Activated naive CD8-positive, alpha-beta T cell treated with anti-CD3 and anti-CD28 coated beads, Interleukin-2, amount 10 ng/mL, durations not matched to agents 7 days and 5 days (primary cell): ENCODE measurements at regions not wholly inside any gene's neighbourhood (a gene's known extent, or its start where the extent isn't known, plus 50 kb on each side); places are given as distances from the start of the nearest gene placed in this dataset.
A peak's percentile ranks its signal among the peaks of the same experiment; 100 is the strongest.
"Not testable (repeated sequence)": the region's sequence is repeated elsewhere in the genome, so short reads cannot be mapped to it uniquely, and the experiment has no call there.

Experiments
- ATAC-seq: fragments of 150-1000 bp; cut with Tn5 transposase; one replicate; pipeline ENCODE4 v1.10.0; 2021; ENCODE audit warnings: low read depth, moderate library complexity
- POLR2A ChIA-PET: fragments of 350-600 bp; sonication (Branson Sonifier 250); formaldehyde crosslinking; loops from one replicate; lab custom pipeline; 2021; ENCODE audit warnings: antibody characterized with exemption; lab: Charles Lee
- DNase-seq: peaks from one replicate; pipeline ENCODE4 v3.0.0; 2021
- H3K27ac Mint-ChIP-seq: one replicate; pipeline ENCODE4 v1.8.0; 2022; ENCODE audit warnings: mild to moderate bottlenecking, mixed read lengths
- H3K27me3 Mint-ChIP-seq: one replicate; pipeline ENCODE4 v1.8.0; 2022; ENCODE audit warnings: mild to moderate bottlenecking, moderate library complexity, mixed read lengths
- H3K36me3 Mint-ChIP-seq: one replicate; pipeline ENCODE4 v1.8.0; 2021; ENCODE audit warnings: mild to moderate bottlenecking, mixed read lengths
- H3K4me1 Mint-ChIP-seq: one replicate; pipeline ENCODE4 v1.8.0; 2021; ENCODE audit warnings: mixed read lengths
- H3K4me3 Mint-ChIP-seq: one replicate; pipeline ENCODE4 v1.8.0; 2022; ENCODE audit warnings: mild to moderate bottlenecking, moderate library complexity, mixed read lengths
- H3K9me3 Mint-ChIP-seq: one replicate; pipeline ENCODE4 v1.8.0; 2021; ENCODE audit warnings: mixed read lengths

- no peak overlapping the region for H3K4me3 Mint-ChIP-seq
- no peaks in the 10 kb centered on the region for H3K9me3 Mint-ChIP-seq
- H3K27ac Mint-ChIP-seq = no peak overlapping the region
- H3K36me3 Mint-ChIP-seq = no peaks in the 10 kb centered on the region
- H3K4me1 Mint-ChIP-seq = peaks cover 3% of the 10 kb centered on the region
- ATAC-seq (no peak), DNase-seq (no peak)
- POLR2A ChIA-PET = no interaction called here
- peaks cover 11% of the 10 kb centered on the region for H3K27me3 Mint-ChIP-seq
Observed at GRCh38 chr9:97786341-97786740, 66.7 kb upstream of the FOXE1 start.

- H3K9me3 Mint-ChIP-seq = no peaks in the 10 kb centered on the region
- no peak overlapping the region for H3K4me3 Mint-ChIP-seq
- DNase-seq = no peak
- H3K4me1 Mint-ChIP-seq = peaks cover 3% of the 10 kb centered on the region
- H3K36me3 Mint-ChIP-seq = no peaks in the 10 kb centered on the region
- POLR2A ChIA-PET = no interaction called here
- H3K27me3 Mint-ChIP-seq = peaks cover 11% of the 10 kb centered on the region
- H3K27ac Mint-ChIP-seq = no peak overlapping the region
- no peak for ATAC-seq
Observed at GRCh38 chr9:97787551-97787950, 65.5 kb upstream of the FOXE1 start.

GRCh38 chr9:97788763-97789663 lies 64.0 kb upstream of the FOXE1 start:
- POLR2A ChIA-PET = no interaction called here
- ATAC-seq = no peak
- no peak overlapping the region for H3K27ac Mint-ChIP-seq
- no peaks in the 10 kb centered on the region for H3K36me3 Mint-ChIP-seq
- H3K4me1 Mint-ChIP-seq = peaks cover 3% of the 10 kb centered on the region
- H3K4me3 Mint-ChIP-seq = no peak overlapping the region
- no peaks in the 10 kb centered on the region for H3K9me3 Mint-ChIP-seq
- peaks cover 8% of the 10 kb centered on the region for H3K27me3 Mint-ChIP-seq
- no peak for DNase-seq

- Mint-ChIP-seq H3K4me1 (peaks cover 3% of the 10 kb centered on the region), H3K4me3 (no peak overlapping the region), H3K36me3 (no peaks in the 10 kb centered on the region), H3K27ac (no peak overlapping the region), H3K27me3 (peaks cover 7% of the 10 kb centered on the region), H3K9me3 (no peaks in the 10 kb centered on the region)
- POLR2A ChIA-PET = no interaction called here
- DNase-seq = no peak
- ATAC-seq = no peak
Observed at GRCh38 chr9:97790542-97790941, 62.5 kb upstream of the FOXE1 start.

GRCh38 chr9:97791542-97791941 lies 61.5 kb upstream of the FOXE1 start:
- POLR2A ChIA-PET = no interaction called here

GRCh38 chr9:97793067-97793466 lies 60.0 kb upstream of the FOXE1 start:
- no peak for ATAC-seq
- POLR2A ChIA-PET = no interaction called here
- Mint-ChIP-seq H3K9me3 (no peaks in the 10 kb centered on the region), H3K27me3 (peaks cover 6% of the 10 kb centered on the region), H3K4me1 (peaks cover 3% of the 10 kb centered on the region), H3K36me3 (no peaks in the 10 kb centered on the region), H3K27ac (no peak overlapping the region), H3K4me3 (no peak overlapping the region)
- no peak for DNase-seq

More at GRCh38 chr9:97791542-97791941, 61.5 kb upstream of the FOXE1 start:
- no peak for DNase-seq
- Mint-ChIP-seq H3K36me3 (no peaks in the 10 kb centered on the region), H3K27me3 (peaks cover 6% of the 10 kb centered on the region), H3K27ac (no peak overlapping the region), H3K4me3 (no peak overlapping the region), H3K9me3 (no peaks in the 10 kb centered on the region), H3K4me1 (peaks cover 3% of the 10 kb centered on the region)
- ATAC-seq = no peak

- no peaks in the 10 kb centered on the region for H3K4me1 Mint-ChIP-seq
- DNase-seq = no peak
- no peaks in the 10 kb centered on the region for H3K36me3 Mint-ChIP-seq
- H3K27ac Mint-ChIP-seq = no peak overlapping the region
- peaks cover 3% of the 10 kb centered on the region for H3K27me3 Mint-ChIP-seq
- H3K9me3 Mint-ChIP-seq = no peaks in the 10 kb centered on the region
- ATAC-seq = no peak
- POLR2A ChIA-PET = no interaction called here
- no peak overlapping the region for H3K4me3 Mint-ChIP-seq
Observed at GRCh38 chr9:97794666-97795065, 58.4 kb upstream of the FOXE1 start.

- H3K27me3 Mint-ChIP-seq, H3K27ac Mint-ChIP-seq, H3K4me3 Mint-ChIP-seq, H3K36me3 Mint-ChIP-seq, H3K4me1 Mint-ChIP-seq, ATAC-seq, POLR2A ChIA-PET, H3K9me3 Mint-ChIP-seq, DNase-seq: not testable (repeated sequence)
Observed at GRCh38 chr9:97796176-97796575, 56.9 kb upstream of the FOXE1 start.

GRCh38 chr9:97801180-97801579 lies 51.8 kb upstream of the FOXE1 start:
- no peak for DNase-seq
- Mint-ChIP-seq H3K27ac (no peak overlapping the region), H3K4me3 (no peak overlapping the region), H3K27me3 (peaks cover 30% of the 10 kb centered on the region), H3K36me3 (no peaks in the 10 kb centered on the region), H3K9me3 (no peaks in the 10 kb centered on the region), H3K4me1 (no peaks in the 10 kb centered on the region)
- ATAC-seq = no peak
- POLR2A ChIA-PET = no interaction called here

- ATAC-seq (no peak), DNase-seq (no peak)
- H3K27me3 Mint-ChIP-seq = peaks cover 38% of the 10 kb centered on the region
- no peaks in the 10 kb centered on the region for H3K36me3 Mint-ChIP-seq
- no peaks in the 10 kb centered on the region for H3K9me3 Mint-ChIP-seq
- peak overlapping the region; percentile 20 for H3K4me3 Mint-ChIP-seq
- H3K27ac Mint-ChIP-seq = no peak overlapping the region
- POLR2A ChIA-PET = interaction anchor here (0.9 kb wide), 1 partner anchor 105 kb away, joined by 3 read pairs; the partner anchor contains the start of gene XPA
- no peaks in the 10 kb centered on the region for H3K4me1 Mint-ChIP-seq
Observed at GRCh38 chr9:97802276-97802675, 50.8 kb upstream of the FOXE1 start.

GRCh38 chr9:97803167-97804058 lies 49.6 kb upstream of the FOXE1 start:
- H3K27me3 Mint-ChIP-seq = peaks cover 44% of the 10 kb centered on the region
- H3K4me3 Mint-ChIP-seq = peak overlapping the region; percentile 75
- ATAC-seq = peak; percentile 95
- POLR2A ChIA-PET = no interaction called here
- no peaks in the 10 kb centered on the region for H3K9me3 Mint-ChIP-seq
- DNase-seq = peak; percentile 83
- no peaks in the 10 kb centered on the region for H3K36me3 Mint-ChIP-seq
- peak overlapping the region; percentile 80 for H3K27ac Mint-ChIP-seq
- no peaks in the 10 kb centered on the region for H3K4me1 Mint-ChIP-seq
